ENCODE measurements at regions not wholly inside any gene's neighbourhood (a gene's known extent, or its start where the extent isn't known, plus 50 kb on each side); places are given as distances from the start of the nearest gene placed in this dataset.
"Not testable (repeated sequence)": the region's sequence is repeated elsewhere in the genome, so short reads cannot be mapped to it uniquely, and the experiment has no call there.

DNA sequence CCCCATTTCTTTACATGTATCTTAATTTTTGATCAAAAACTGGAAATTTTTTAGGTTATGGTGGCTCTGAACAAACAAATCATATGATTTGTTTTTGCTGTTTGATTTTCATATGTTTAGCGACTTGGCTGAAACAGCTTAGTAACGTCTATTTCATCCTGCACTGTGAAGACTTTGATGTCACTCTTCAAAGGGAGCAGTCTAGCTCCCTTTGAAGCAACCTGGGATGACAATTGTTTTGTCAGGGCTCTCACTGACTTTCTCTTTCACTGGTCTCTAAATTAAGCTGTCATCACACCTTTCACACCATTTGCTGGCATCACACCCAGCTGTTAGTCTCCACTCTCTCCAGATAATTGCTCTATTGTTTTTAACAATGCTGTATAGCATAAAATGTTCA is 896.9 kb downstream of the IGSF11 start:
- no peak overlapping the region for H3K9ac ChIP-seq (ENCODE audit: low read depth in 2 of 2, low read length in 2 of 2)
- DNase-seq: no peak
- H3K36me3 ChIP-seq: no peaks in the 10 kb centered on the region
- no peaks in the 10 kb centered on the region for H3K9me3 ChIP-seq
- no peak for TF ChIP-seq CTCF (IDR thresholded peaks at IDR 0.05)
- no peaks in the 10 kb centered on the region for H3K27me3 ChIP-seq
- no peak overlapping the region for H3K27ac ChIP-seq
- H3K4me1 ChIP-seq: no peaks in the 10 kb centered on the region
- intact Hi-C loops (cut with DNase I): no loop called here
- H3K4me3 ChIP-seq: no peak overlapping the region

- no peak overlapping the region for H3K27ac ChIP-seq
- no peaks in the 10 kb centered on the region for H3K27me3 ChIP-seq
- H3K9me3 ChIP-seq: no peaks in the 10 kb centered on the region
- intact Hi-C loops (cut with DNase I): no loop called here
- no peak overlapping the region for H3K4me3 ChIP-seq
- no peaks in the 10 kb centered on the region for H3K36me3 ChIP-seq
- H3K4me1 ChIP-seq: no peaks in the 10 kb centered on the region
- TF ChIP-seq CTCF (IDR thresholded peaks at IDR 0.05): no peak
- DNase-seq: no peak
- H3K9ac ChIP-seq (ENCODE audit: low read depth in 2 of 2, low read length in 2 of 2): no peak overlapping the region
Measured at GRCh38 chr3:118144919-118145318, 889.7 kb downstream of the IGSF11 start.

DNA sequence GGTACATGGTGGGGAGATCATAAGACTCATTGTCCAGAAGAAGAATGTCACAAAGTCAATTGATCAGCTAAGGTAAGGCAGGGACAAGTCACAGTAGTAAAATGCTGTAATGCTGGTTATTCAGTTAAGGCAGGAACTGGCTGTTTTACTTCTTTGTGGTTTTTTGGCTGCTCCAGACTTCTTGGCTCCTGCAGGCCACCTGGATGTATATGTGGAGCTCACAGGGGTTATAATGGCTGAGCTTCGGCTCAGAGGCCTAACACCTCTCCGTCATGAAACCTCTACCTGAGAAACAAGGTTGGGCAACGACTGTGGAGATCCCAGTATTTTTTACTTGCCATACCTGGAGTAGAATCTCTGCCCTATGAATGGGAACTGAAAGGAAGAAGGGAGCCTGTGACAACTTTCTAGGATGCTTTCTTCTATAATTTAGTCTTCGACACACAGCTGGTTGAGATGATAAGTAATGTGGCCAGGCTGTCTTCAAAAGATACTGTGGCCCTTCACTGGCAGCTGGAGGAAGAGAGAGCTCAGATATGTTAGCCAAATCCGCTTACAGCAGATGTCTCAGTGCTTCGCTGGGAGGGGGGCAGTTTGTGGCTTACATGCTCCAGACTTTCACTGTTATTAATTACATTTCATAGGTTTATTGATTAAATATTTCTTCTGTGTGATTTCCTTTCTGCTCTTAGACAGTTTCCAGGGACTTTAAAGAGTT is 887.8 kb downstream of the IGSF11 start:
- intact Hi-C loops (cut with DNase I): no loop called here
- no peak for TF ChIP-seq CTCF (IDR thresholded peaks at IDR 0.05)
- no peaks in the 10 kb centered on the region for H3K27me3 ChIP-seq

GRCh38 chr3:118151164-118151563 is 883.5 kb downstream of the IGSF11 start:
- intact Hi-C loops (cut with DNase I): no loop called here
- Histone ChIP-seq H3K4me3 (no peak overlapping the region), H3K27me3 (no peaks in the 10 kb centered on the region), H3K36me3 (no peaks in the 10 kb centered on the region), H3K9me3 (peaks cover 3% of the 10 kb centered on the region), H3K4me1 (no peaks in the 10 kb centered on the region), H3K27ac (no peak overlapping the region), H3K9ac (ENCODE audit: low read depth in 2 of 2, low read length in 2 of 2) (no peak overlapping the region)
- TF ChIP-seq CTCF (IDR thresholded peaks at IDR 0.05): no peak
- DNase-seq: no peak

More for the DNA sequence above, 887.8 kb downstream of the IGSF11 start:
- Histone ChIP-seq H3K36me3 (no peaks in the 10 kb centered on the region), H3K9ac (ENCODE audit: low read depth in 2 of 2, low read length in 2 of 2) (no peak overlapping the region), H3K4me3 (no peak overlapping the region), H3K4me1 (no peaks in the 10 kb centered on the region), H3K9me3 (peaks cover 3% of the 10 kb centered on the region), H3K27ac (no peak overlapping the region)
- no peak for DNase-seq

- H3K9ac ChIP-seq (ENCODE audit: low read depth in 2 of 2, low read length in 2 of 2); H3K27ac ChIP-seq; intact Hi-C loops (cut with DNase I); H3K27me3 ChIP-seq; H3K4me1 ChIP-seq; H3K9me3 ChIP-seq; H3K36me3 ChIP-seq; H3K4me3 ChIP-seq; DNase-seq: not testable (repeated sequence)
Measured at GRCh38 chr3:118162627-118163588, 871.7 kb downstream of the IGSF11 start.

Measured in colonic mucosa (tissue), 4 donors.